GM23248 (cell line): ENCODE measurements at regions not wholly inside any gene's neighbourhood (a gene's known extent, or its start where the extent isn't known, plus 50 kb on each side); places are given as distances from the start of the nearest gene placed in this dataset.

Source experiments
- EZH2 ChIP-seq: fragments of 200-600 bp; sonication (generic); IDR thresholded peaks from 2 replicates; pipeline ENCODE4 v1.6.1; 2018; ENCODE audit warnings: antibody characterized with exemption, mild to moderate bottlenecking; ENCODE audit not compliant: insufficient read depth, poor library complexity, severe bottlenecking
- EZH2phosphoT487 ChIP-seq: fragments of 200-600 bp; sonication (generic); IDR thresholded peaks from 2 replicates; pipeline ENCODE4 v1.6.1; 2018; ENCODE audit warnings: antibody characterized with exemption, moderate library complexity, mild to moderate bottlenecking, low read depth; ENCODE audit not compliant: insufficient read depth

GRCh38 chr14:26017270-26017669, 580.6 kb downstream of the NOVA1 start:
- TF ChIP-seq EZH2phosphoT487 = no peak
- no peak for TF ChIP-seq EZH2
